ENCODE measurements at regions not wholly inside any gene's neighbourhood (a gene's known extent, or its start where the extent isn't known, plus 50 kb on each side); places are given as distances from the start of the nearest gene placed in this dataset.

GRCh38 chr6:137286916-137287315 is 67.7 kb upstream of the IFNGR1 start:
- H3K79me2 ChIP-seq (ENCODE audit: insufficient read depth, low read length) = no peaks in the 10 kb centered on the region
- H3K4me3 ChIP-seq (ENCODE audit: low read length, poor library complexity, severe bottlenecking) = no peak overlapping the region
- no peaks in the 10 kb centered on the region for H3K9me2 ChIP-seq (replicated peaks; ENCODE audit: low read depth, low read length)
- H3K9ac ChIP-seq (ENCODE audit: low read depth, low read length, poor library complexity, severe bottlenecking) = no peak overlapping the region
- peaks cover 5% of the 10 kb centered on the region for H3K27me3 ChIP-seq (ENCODE audit: insufficient read depth, low read length, poor library complexity, severe bottlenecking)
- TF ChIP-seq EZH2phosphoT487 (IDR thresholded peaks at IDR 0.05; ENCODE audit: borderline replicate concordance) = no peak
- TF ChIP-seq CTCF (conservative IDR thresholded peaks at IDR 0.05; ENCODE audit: low read length) = no peak
- H2AFZ ChIP-seq (ENCODE audit: low read length) = no peak overlapping the region
- H3K4me2 ChIP-seq (ENCODE audit: low read depth, low read length, poor library complexity, severe bottlenecking) = no peak overlapping the region
- H3K4me1 ChIP-seq (ENCODE audit: insufficient read depth, low read length, poor library complexity, severe bottlenecking) = peaks cover 5% of the 10 kb centered on the region
- no peaks in the 10 kb centered on the region for H3K36me3 ChIP-seq (ENCODE audit: insufficient read depth, low read length)
- no peaks in the 10 kb centered on the region for H3F3A ChIP-seq (ENCODE audit: low read depth)
- no peaks in the 10 kb centered on the region for H4K20me1 ChIP-seq (ENCODE audit: insufficient read depth, low read length, poor library complexity, severe bottlenecking)
- H3K9me3 ChIP-seq (ENCODE audit: insufficient read depth, low read depth, low read length) = no peaks in the 10 kb centered on the region

DNA sequence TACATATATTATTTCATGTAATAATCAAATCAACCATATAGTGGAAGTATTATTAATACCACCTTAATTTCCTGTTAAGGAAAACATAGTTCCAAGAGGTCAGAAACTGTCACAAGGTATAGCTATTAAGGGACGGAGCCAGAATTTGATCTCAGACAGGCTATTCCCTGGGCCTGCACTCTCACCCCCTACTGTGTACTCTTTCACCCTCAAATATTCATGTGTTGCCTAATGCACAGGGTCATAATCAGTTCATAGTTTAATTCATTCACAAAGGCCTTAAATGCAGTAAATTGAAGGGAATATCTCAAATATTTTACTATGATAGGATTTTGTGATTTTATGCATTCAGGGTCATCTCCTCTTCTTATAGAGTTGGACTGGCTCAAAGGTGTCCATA is 67.2 kb upstream of the IFNGR1 start:
- Histone ChIP-seq H3K9me3 (ENCODE audit: insufficient read depth, low read depth, low read length) (no peaks in the 10 kb centered on the region), H3K4me3 (ENCODE audit: low read length, poor library complexity, severe bottlenecking) (no peak overlapping the region), H3K9ac (ENCODE audit: low read depth, low read length, poor library complexity, severe bottlenecking) (no peak overlapping the region), H3K9me2 (replicated peaks; ENCODE audit: low read depth, low read length) (no peaks in the 10 kb centered on the region), H4K20me1 (ENCODE audit: insufficient read depth, low read length, poor library complexity, severe bottlenecking) (no peaks in the 10 kb centered on the region), H3K36me3 (ENCODE audit: insufficient read depth, low read length) (no peaks in the 10 kb centered on the region), H3K79me2 (ENCODE audit: insufficient read depth, low read length) (no peaks in the 10 kb centered on the region), H3F3A (ENCODE audit: low read depth) (no peaks in the 10 kb centered on the region), H3K4me2 (ENCODE audit: low read depth, low read length, poor library complexity, severe bottlenecking) (no peak overlapping the region), H3K4me1 (ENCODE audit: insufficient read depth, low read length, poor library complexity, severe bottlenecking) (peaks cover 3% of the 10 kb centered on the region), H3K27me3 (ENCODE audit: insufficient read depth, low read length, poor library complexity, severe bottlenecking) (peaks cover 6% of the 10 kb centered on the region), H2AFZ (ENCODE audit: low read length) (no peak overlapping the region)
- TF ChIP-seq EZH2phosphoT487 (IDR thresholded peaks at IDR 0.05; ENCODE audit: borderline replicate concordance) (no peak), CTCF (conservative IDR thresholded peaks at IDR 0.05; ENCODE audit: low read length) (no peak)

DNA sequence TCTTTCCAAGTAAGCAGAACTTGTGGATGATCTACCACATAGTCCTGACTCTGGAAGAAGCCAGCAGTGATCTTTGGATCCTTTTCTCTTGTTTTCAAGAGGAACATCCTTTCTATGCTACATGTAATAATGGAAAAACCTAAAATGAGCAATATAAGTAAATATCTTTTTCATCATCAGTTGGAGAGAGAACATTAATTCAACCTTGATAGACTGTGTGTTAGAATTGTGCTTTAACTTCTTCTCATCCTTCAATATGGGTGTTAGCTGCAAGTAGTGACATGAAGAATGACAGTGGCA is 65.6 kb upstream of the IFNGR1 start:
- Histone ChIP-seq H3K79me2 (ENCODE audit: insufficient read depth, low read length) (no peaks in the 10 kb centered on the region), H3F3A (ENCODE audit: low read depth) (no peaks in the 10 kb centered on the region), H3K4me3 (ENCODE audit: low read length, poor library complexity, severe bottlenecking) (no peak overlapping the region), H3K9me3 (ENCODE audit: insufficient read depth, low read depth, low read length) (no peaks in the 10 kb centered on the region), H3K9me2 (replicated peaks; ENCODE audit: low read depth, low read length) (no peaks in the 10 kb centered on the region), H4K20me1 (ENCODE audit: insufficient read depth, low read length, poor library complexity, severe bottlenecking) (no peaks in the 10 kb centered on the region), H3K4me1 (ENCODE audit: insufficient read depth, low read length, poor library complexity, severe bottlenecking) (no peaks in the 10 kb centered on the region), H3K4me2 (ENCODE audit: low read depth, low read length, poor library complexity, severe bottlenecking) (no peak overlapping the region), H3K9ac (ENCODE audit: low read depth, low read length, poor library complexity, severe bottlenecking) (no peak overlapping the region), H3K27me3 (ENCODE audit: insufficient read depth, low read length, poor library complexity, severe bottlenecking) (peaks cover 6% of the 10 kb centered on the region), H2AFZ (ENCODE audit: low read length) (no peak overlapping the region), H3K36me3 (ENCODE audit: insufficient read depth, low read length) (no peaks in the 10 kb centered on the region)
- TF ChIP-seq EZH2phosphoT487 (IDR thresholded peaks at IDR 0.05; ENCODE audit: borderline replicate concordance) (no peak), CTCF (conservative IDR thresholded peaks at IDR 0.05; ENCODE audit: low read length) (no peak)
